ENCODE measurements at regions not wholly inside any gene's neighbourhood (a gene's known extent, or its start where the extent isn't known, plus 50 kb on each side); places are given as distances from the start of the nearest gene placed in this dataset.
"Not testable (repeated sequence)": the region's sequence is repeated elsewhere in the genome, so short reads cannot be mapped to it uniquely, and the experiment has no call there.

DNA sequence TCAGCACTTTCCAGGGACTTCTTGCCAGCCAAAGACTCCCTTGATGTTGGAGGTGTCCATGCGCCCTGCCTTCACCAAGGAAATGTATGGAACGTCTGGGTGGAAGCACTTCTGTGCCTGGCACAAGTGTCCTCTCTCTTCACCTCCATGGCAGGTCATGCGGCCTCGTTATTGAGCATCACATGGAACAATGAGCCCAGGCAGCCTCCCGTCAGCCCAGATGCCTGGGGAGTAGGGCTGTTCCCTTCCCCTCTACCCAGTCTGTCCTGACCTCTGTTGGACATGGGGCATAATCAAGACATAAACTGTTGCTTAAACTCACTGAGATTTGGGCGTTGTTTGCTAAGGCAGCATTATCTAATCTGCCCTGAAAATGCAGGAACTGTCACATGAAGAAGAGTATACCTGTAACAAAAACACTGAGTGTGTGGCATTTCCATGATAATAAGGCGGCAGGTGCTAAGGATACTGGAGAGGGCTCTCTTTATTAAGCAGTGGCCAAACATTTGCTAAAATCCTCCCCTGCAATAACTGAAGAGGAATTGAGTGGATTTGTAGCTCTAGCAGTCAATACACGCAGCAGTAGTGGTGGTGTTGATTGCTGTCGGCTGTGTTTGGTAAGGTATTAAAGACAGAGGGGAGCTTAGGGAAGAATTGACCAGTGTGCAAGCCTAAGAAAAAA is 338.2 kb upstream of the ATP10A start:
- Histone ChIP-seq H3K9me3 (no peaks in the 10 kb centered on the region), H3K36me3 (no peaks in the 10 kb centered on the region), H3K27me3 (no peaks in the 10 kb centered on the region), H3K4me1 (no peaks in the 10 kb centered on the region), H3K4me3 (no peak overlapping the region), H3K27ac (no peak overlapping the region)
- TF ChIP-seq, protein P1, sequence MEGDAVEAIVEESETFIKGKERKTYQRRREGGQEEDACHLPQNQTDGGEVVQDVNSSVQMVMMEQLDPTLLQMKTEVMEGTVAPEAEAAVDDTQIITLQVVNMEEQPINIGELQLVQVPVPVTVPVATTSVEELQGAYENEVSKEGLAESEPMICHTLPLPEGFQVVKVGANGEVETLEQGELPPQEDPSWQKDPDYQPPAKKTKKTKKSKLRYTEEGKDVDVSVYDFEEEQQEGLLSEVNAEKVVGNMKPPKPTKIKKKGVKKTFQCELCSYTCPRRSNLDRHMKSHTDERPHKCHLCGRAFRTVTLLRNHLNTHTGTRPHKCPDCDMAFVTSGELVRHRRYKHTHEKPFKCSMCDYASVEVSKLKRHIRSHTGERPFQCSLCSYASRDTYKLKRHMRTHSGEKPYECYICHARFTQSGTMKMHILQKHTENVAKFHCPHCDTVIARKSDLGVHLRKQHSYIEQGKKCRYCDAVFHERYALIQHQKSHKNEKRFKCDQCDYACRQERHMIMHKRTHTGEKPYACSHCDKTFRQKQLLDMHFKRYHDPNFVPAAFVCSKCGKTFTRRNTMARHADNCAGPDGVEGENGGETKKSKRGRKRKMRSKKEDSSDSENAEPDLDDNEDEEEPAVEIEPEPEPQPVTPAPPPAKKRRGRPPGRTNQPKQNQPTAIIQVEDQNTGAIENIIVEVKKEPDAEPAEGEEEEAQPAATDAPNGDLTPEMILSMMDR (IDR thresholded peaks at IDR 0.05), result no peak
- no peak for DNase-seq (ENCODE audit: low spot score)

DNA sequence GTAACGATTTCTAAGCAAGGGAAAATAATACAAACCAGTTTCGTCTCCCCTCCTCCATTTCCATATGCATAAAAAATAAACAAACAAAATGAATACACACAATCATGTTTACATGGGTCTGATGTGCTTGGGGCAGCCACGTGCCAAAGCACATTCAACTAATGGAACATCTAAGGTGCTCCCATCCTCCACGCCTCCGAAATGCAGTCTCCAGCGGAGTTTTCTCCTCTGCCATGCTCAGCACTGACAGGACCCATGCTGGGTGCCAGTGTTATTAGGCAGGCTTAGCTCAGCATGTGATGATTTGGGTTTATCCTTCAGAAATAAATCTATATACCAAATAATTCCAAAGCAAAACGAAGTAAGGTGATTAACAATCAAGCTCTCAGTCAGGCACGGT is 337.3 kb upstream of the ATP10A start:
- Histone ChIP-seq H3K27ac (no peak overlapping the region), H3K4me3 (no peak overlapping the region), H3K4me1 (no peaks in the 10 kb centered on the region), H3K36me3 (no peaks in the 10 kb centered on the region), H3K27me3 (no peaks in the 10 kb centered on the region), H3K9me3 (no peaks in the 10 kb centered on the region)
- DNase-seq (ENCODE audit: low spot score), result no peak
- TF ChIP-seq, protein P1 (IDR thresholded peaks at IDR 0.05), result no peak

DNA sequence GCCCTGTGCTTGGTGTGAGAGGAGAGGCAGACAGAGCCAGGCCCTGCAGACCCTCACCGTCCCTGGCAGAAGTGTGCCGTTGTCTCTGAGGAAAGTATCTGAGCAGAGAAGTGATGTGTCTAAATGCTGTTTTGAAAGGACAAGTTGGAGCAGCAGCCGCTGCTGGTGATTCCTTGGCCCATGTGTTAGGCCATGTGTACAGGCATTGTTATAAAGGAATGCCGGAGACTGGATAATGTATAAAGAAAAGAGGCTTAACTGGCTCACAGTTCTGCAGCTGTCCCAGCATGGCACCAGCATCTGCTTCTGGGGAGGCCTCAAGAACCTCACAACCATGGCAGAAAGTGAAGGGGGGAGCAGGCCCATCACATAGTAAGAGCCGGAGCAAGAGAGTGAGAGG is 334.6 kb upstream of the ATP10A start:
- no peaks in the 10 kb centered on the region for H3K36me3 ChIP-seq

DNA sequence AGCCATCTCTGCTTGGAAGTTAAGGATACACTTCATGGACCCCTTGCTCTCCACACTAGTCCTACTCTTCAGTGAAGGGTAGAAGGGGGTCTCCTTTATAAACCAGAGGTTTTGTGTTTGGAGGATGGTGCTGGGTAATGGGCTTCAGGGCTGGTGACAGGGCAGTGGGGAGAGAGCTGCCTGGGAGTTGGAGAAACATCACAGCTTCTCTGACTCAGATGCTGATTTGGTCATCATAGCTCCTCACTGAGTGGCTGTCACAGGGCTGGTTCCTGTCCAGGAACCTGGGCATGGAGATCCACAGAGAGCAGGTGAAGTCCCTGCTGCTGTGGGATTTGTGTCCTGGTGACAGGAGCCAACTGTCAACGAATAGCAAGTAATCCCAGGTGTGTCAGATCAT is 333.9 kb upstream of the ATP10A start:
- no peak for DNase-seq (ENCODE audit: low spot score)
- TF ChIP-seq, protein P1 (IDR thresholded peaks at IDR 0.05), result no peak

More for the DNA sequence above, 334.6 kb upstream of the ATP10A start:
- H3K4me3 ChIP-seq, result no peak overlapping the region
- no peak for DNase-seq (ENCODE audit: low spot score)
- no peaks in the 10 kb centered on the region for H3K4me1 ChIP-seq
- H3K27ac ChIP-seq, result no peak overlapping the region
- TF ChIP-seq, protein P1 (IDR thresholded peaks at IDR 0.05), result no peak
- no peaks in the 10 kb centered on the region for H3K9me3 ChIP-seq
- no peaks in the 10 kb centered on the region for H3K27me3 ChIP-seq

DNA sequence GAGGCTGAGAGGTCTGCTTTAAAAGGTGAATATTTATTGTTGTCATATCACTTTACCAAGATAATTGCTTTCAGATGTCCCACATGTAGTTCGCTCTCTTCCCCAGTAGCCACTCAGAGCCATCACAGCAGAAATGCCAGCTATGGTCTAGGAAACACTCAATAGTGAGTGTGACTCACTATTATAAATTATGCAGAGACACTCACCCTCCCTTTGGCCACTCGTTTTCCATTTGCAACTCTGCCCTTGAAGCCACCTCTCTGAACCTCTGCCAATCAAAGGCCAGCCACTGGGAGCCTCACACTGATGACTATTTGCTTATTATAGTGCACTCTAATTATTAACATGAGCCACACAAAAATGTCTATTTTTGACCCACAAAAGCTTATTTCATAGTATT is 328.1 kb upstream of the ATP10A start:
- Histone ChIP-seq H3K36me3 (no peaks in the 10 kb centered on the region), H3K4me3 (no peak overlapping the region), H3K27ac (no peak overlapping the region), H3K27me3 (no peaks in the 10 kb centered on the region), H3K9me3 (no peaks in the 10 kb centered on the region), H3K4me1 (no peaks in the 10 kb centered on the region)
- TF ChIP-seq, protein P1 (IDR thresholded peaks at IDR 0.05), result no peak
- DNase-seq (ENCODE audit: low spot score), result no peak

More for the DNA sequence above, 333.9 kb upstream of the ATP10A start:
- H3K4me1 ChIP-seq, result no peaks in the 10 kb centered on the region
- H3K9me3 ChIP-seq, result no peaks in the 10 kb centered on the region
- no peak overlapping the region for H3K4me3 ChIP-seq
- H3K36me3 ChIP-seq, result no peaks in the 10 kb centered on the region
- no peaks in the 10 kb centered on the region for H3K27me3 ChIP-seq
- H3K27ac ChIP-seq, result no peak overlapping the region

DNA sequence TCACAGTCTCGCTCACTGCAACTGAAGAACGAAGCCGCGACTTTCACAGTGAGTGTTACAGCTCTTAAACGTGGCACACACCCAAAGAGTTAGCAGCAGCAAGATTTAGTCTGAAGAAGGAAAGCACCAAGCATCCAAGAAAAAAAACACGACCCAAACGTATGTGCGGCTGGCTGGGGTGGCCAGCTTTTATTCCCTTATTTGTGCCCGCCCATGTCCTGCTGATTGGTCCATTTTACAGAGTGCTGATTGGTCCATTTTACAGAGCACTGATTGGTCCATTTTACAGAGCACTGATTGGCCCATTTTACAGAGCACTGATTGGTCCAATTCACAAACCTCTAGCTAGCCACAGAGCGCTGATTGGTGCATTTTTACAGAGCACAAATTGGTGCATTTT is 323.0 kb upstream of the ATP10A start:
- H3K36me3 ChIP-seq; H3K9me3 ChIP-seq; H3K4me3 ChIP-seq; H3K27me3 ChIP-seq; H3K4me1 ChIP-seq; DNase-seq (ENCODE audit: low spot score); H3K27ac ChIP-seq: not testable (repeated sequence)
